ENCODE measurements at regions not wholly inside any gene's neighbourhood (a gene's known extent, or its start where the extent isn't known, plus 50 kb on each side); places are given as distances from the start of the nearest gene placed in this dataset.

GRCh38 chr12:107477947-107478610 lies 207.5 kb upstream of the PWP1 start:
- DNase-seq = no peak

- DNase-seq = no peak
These were observed 206.7 kb upstream of the PWP1 start for GRCh38 chr12:107478881-107479280.

- no peak for DNase-seq
These were observed 204.6 kb upstream of the PWP1 start for GRCh38 chr12:107480836-107481608.

- no peak for DNase-seq
These were observed 201.4 kb upstream of the PWP1 start for GRCh38 chr12:107484230-107484629.

GRCh38 chr12:107484941-107485340 lies 200.7 kb upstream of the PWP1 start:
- DNase-seq = no peak

- DNase-seq = no peak
These were observed 199.9 kb upstream of the PWP1 start for GRCh38 chr12:107485731-107486130.

- DNase-seq = no peak
These were observed 199.3 kb upstream of the PWP1 start for GRCh38 chr12:107486140-107486892.

GRCh38 chr12:107487011-107487680 lies 198.5 kb upstream of the PWP1 start:
- no peak for DNase-seq

GRCh38 chr12:107488666-107489065 lies 196.9 kb upstream of the PWP1 start:
- no peak for DNase-seq

- no peak for DNase-seq
These were observed 195.6 kb upstream of the PWP1 start for GRCh38 chr12:107490010-107490409.

- DNase-seq = no peak
These were observed 193.7 kb upstream of the PWP1 start for GRCh38 chr12:107491856-107492255.

- no peak for DNase-seq
These were observed 193.0 kb upstream of the PWP1 start for GRCh38 chr12:107492393-107493134.

- DNase-seq = no peak
These were observed 192.5 kb upstream of the PWP1 start for GRCh38 chr12:107493135-107493494.

GRCh38 chr12:107493666-107494065 lies 191.9 kb upstream of the PWP1 start:
- no peak for DNase-seq

- no peak for DNase-seq
These were observed 191.3 kb upstream of the PWP1 start for GRCh38 chr12:107494331-107494730.

GRCh38 chr12:107495604-107496003 lies 190.0 kb upstream of the PWP1 start:
- DNase-seq = no peak

- no peak for DNase-seq
These were observed 188.4 kb upstream of the PWP1 start for GRCh38 chr12:107497231-107497630.

GRCh38 chr12:107500307-107500706 lies 185.3 kb upstream of the PWP1 start:
- no peak for DNase-seq

- DNase-seq = no peak
These were observed 183.9 kb upstream of the PWP1 start for GRCh38 chr12:107501681-107502080.

- DNase-seq = no peak
These were observed 182.3 kb upstream of the PWP1 start for GRCh38 chr12:107503129-107503855.
